ENCODE measurements at regions not wholly inside any gene's neighbourhood (a gene's known extent, or its start where the extent isn't known, plus 50 kb on each side); places are given as distances from the start of the nearest gene placed in this dataset.

- TF ChIP-seq EZH2 (IDR thresholded peaks at IDR 0.05; ENCODE audit: insufficient read depth, low read length) (no peak), CTCF (IDR thresholded peaks at IDR 0.05; ENCODE audit: insufficient read depth, low read depth, low read length) (no peak)
Observed at GRCh38 chr3:11948866-11949265, 55.3 kb upstream of the SYN2 start.
